Keratinocyte (primary cell): ENCODE measurements at regions not wholly inside any gene's neighbourhood (a gene's known extent, or its start where the extent isn't known, plus 50 kb on each side); places are given as distances from the start of the nearest gene placed in this dataset.

Experiments used
- DNase-seq: peaks from one replicate; pipeline ENCODE4 v3.0.0-alpha.2; 2011; ENCODE audit warnings: low read depth, missing footprints, low spot score
- FAIRE-seq: peaks from 2 replicates; lab custom pipeline; 2011; peaks lifted over from hg19 to GRCh38; lab: Jason Lieb, UNC
- H2AFZ ChIP-seq: 2 replicates; pipeline ENCODE4 v1.6.0; 2012; ENCODE audit warnings: low read length, control low read depth, inconsistent platforms; ENCODE audit not compliant: control insufficient read depth
- H3K27ac ChIP-seq: 2 replicates; pipeline ENCODE4 v1.5.1; 2011; ENCODE audit warnings: low read length; ENCODE audit not compliant: control insufficient read depth, insufficient read depth
- H3K27me3 ChIP-seq: 3 replicates; pipeline ENCODE4 v1.6.0; 2011; ENCODE audit warnings: low read length; ENCODE audit not compliant: control insufficient read depth, insufficient read depth; ENCODE audit errors: extremely low read depth
- H3K36me3 ChIP-seq, 2 experiments: 2 replicates in 1 of 2; 3 replicates in 1 of 2; pipeline ENCODE4 v1.5.1; 2011; ENCODE audit warnings: low read length in 2 of 2, mild to moderate bottlenecking in 1 of 2; ENCODE audit not compliant: control insufficient read depth in 2 of 2, insufficient read depth in 2 of 2; ENCODE audit errors: extremely low read depth in 1 of 2
- H3K4me1 ChIP-seq: 3 replicates; pipeline ENCODE4 v1.5.1; 2011; ENCODE audit warnings: low read length; ENCODE audit not compliant: control insufficient read depth, insufficient read depth; ENCODE audit errors: extremely low read depth
- H3K4me2 ChIP-seq: 3 replicates; pipeline ENCODE4 v1.6.0; 2011; ENCODE audit warnings: low read depth, low read length; ENCODE audit not compliant: control insufficient read depth, insufficient read depth; ENCODE audit errors: extremely low read depth
- H3K4me3 ChIP-seq, 3 experiments: fragments of 200-600 bp in 1 of 3; sonication (generic) in 1 of 3; 2 replicates in 2 of 3; 3 replicates in 1 of 3; pipeline ENCODE4 v1.5.1; 2011 to 2016; ENCODE audit warnings: low read length in 3 of 3, mild to moderate bottlenecking in 3 of 3, control low read depth in 2 of 3, inconsistent platforms in 1 of 3, low read depth in 1 of 3, mixed read lengths in 1 of 3, mixed run types in 1 of 3, moderate library complexity in 1 of 3; ENCODE audit not compliant: control insufficient read depth in 2 of 3, insufficient read depth in 2 of 3; ENCODE audit errors: extremely low read depth in 1 of 3
- H3K79me2 ChIP-seq: 2 replicates; pipeline ENCODE4 v1.6.0; 2012; ENCODE audit warnings: low read length; ENCODE audit not compliant: control insufficient read depth, insufficient read depth
- H3K9ac ChIP-seq: 3 replicates; pipeline ENCODE4 v1.6.0; 2011; ENCODE audit warnings: low read length; ENCODE audit not compliant: control insufficient read depth, insufficient read depth; ENCODE audit errors: extremely low read depth
- H3K9me1 ChIP-seq: 3 replicates; pipeline ENCODE4 v1.6.0; 2011; ENCODE audit warnings: low read length; ENCODE audit not compliant: control insufficient read depth, insufficient read depth; ENCODE audit errors: extremely low read depth
- H3K9me3 ChIP-seq: 2 replicates; pipeline ENCODE4 v1.5.1; 2012; ENCODE audit warnings: low read depth, low read length; ENCODE audit not compliant: control insufficient read depth
- H4K20me1 ChIP-seq: 3 replicates; pipeline ENCODE4 v1.6.0; 2011; ENCODE audit warnings: low read length; ENCODE audit not compliant: control insufficient read depth, insufficient read depth; ENCODE audit errors: extremely low read depth
- CTCF ChIP-seq, 3 experiments: IDR thresholded peaks in 1 of 3; conservative IDR thresholded peaks in 1 of 3; optimal IDR thresholded peaks in 1 of 3; 2 replicates in 2 of 3; 3 replicates in 1 of 3; pipeline versions ENCODE3 to v1.5.1; 2011; ENCODE audit warnings: low read length in 3 of 3, mild to moderate bottlenecking in 3 of 3, moderate library complexity in 2 of 3, control low read depth in 1 of 3, inconsistent platforms in 1 of 3; ENCODE audit not compliant: insufficient read depth in 2 of 3; ENCODE audit errors: extremely low read depth in 1 of 3
- EZH2 ChIP-seq: IDR thresholded peaks from one replicate; pipeline ENCODE4 v1.6.1; 2012; ENCODE audit warnings: inconsistent platforms, mild to moderate bottlenecking, low read length, moderate library complexity
- dilution Hi-C: fragments of 300-500 bp; cut with MboI; formaldehyde crosslinking; loops from one replicate; pipeline ENCODE4 v1.7.0; 2020; ENCODE audit warnings: low sequenced_read_pairs; ENCODE audit not compliant: extremely low pct_ligation_motif_present

GRCh38 chr12:78580296-78580695 lies 284.3 kb upstream of the SYT1 start:
- Histone ChIP-seq H3K9me3 (no peaks in the 10 kb centered on the region), H3K9me1 (no peaks in the 10 kb centered on the region), H3K36me3 (no peaks in the 10 kb centered on the region), H2AFZ (no peak overlapping the region), H4K20me1 (no peaks in the 10 kb centered on the region), H3K27me3 (no peaks in the 10 kb centered on the region), H3K9ac (no peak overlapping the region), H3K27ac (no peak overlapping the region), H3K4me1 (no peaks in the 10 kb centered on the region), H3K79me2 (no peaks in the 10 kb centered on the region), H3K4me3 (no peak overlapping the region), H3K4me2 (no peak overlapping the region)
- DNase-seq, result no peak
- no peak for FAIRE-seq
- TF ChIP-seq CTCF (optimal IDR thresholded peaks at IDR 0.05 in 1 of 3, IDR thresholded peaks at IDR 0.05 in 1 of 3, conservative IDR thresholded peaks at IDR 0.05 in 1 of 3; ENCODE audit: extremely low read depth in 1 of 3, insufficient read depth in 2 of 3, low read length in 3 of 3) (no peak), EZH2 (no peak)
- dilution Hi-C loops, result no loop called here

GRCh38 chr12:78584695-78585094 lies 279.9 kb upstream of the SYT1 start:
- H3K79me2 ChIP-seq, result no peaks in the 10 kb centered on the region
- H4K20me1 ChIP-seq, result no peaks in the 10 kb centered on the region
- H3K4me1 ChIP-seq, result no peaks in the 10 kb centered on the region
- FAIRE-seq, result no peak
- H2AFZ ChIP-seq, result no peak overlapping the region
- no peak for TF ChIP-seq EZH2
- peak; percentile 25 to 51 (median 34) for TF ChIP-seq CTCF (optimal IDR thresholded peaks at IDR 0.05 in 1 of 3, IDR thresholded peaks at IDR 0.05 in 1 of 3, conservative IDR thresholded peaks at IDR 0.05 in 1 of 3; ENCODE audit: extremely low read depth in 1 of 3, insufficient read depth in 2 of 3, low read length in 3 of 3)
- H3K9ac ChIP-seq, result no peak overlapping the region
- H3K9me1 ChIP-seq, result no peaks in the 10 kb centered on the region
- no peak overlapping the region for H3K4me2 ChIP-seq
- H3K27me3 ChIP-seq, result no peaks in the 10 kb centered on the region
- H3K36me3 ChIP-seq, result no peaks in the 10 kb centered on the region
- no peak overlapping the region for H3K4me3 ChIP-seq
- no peak for DNase-seq
- no peak overlapping the region for H3K27ac ChIP-seq
- dilution Hi-C loops, result no loop called here
- no peaks in the 10 kb centered on the region for H3K9me3 ChIP-seq
